Progenitor cell of endocrine pancreas (in vitro differentiated cells): ENCODE measurements at regions not wholly inside any gene's neighbourhood (a gene's known extent, or its start where the extent isn't known, plus 50 kb on each side); places are given as distances from the start of the nearest gene placed in this dataset.

Source experiments
- DNase-seq: peaks from one replicate; pipeline ENCODE4 v3.0.0; 2021; ENCODE audit warnings: low spot score; ENCODE audit not compliant: unreplicated experiment
- H3K27ac Mint-ChIP-seq: 2 replicates; pipeline ENCODE4 v1.8.0; 2021; ENCODE audit warnings: mild to moderate bottlenecking, moderate library complexity, mixed read lengths
- H3K27me3 Mint-ChIP-seq: 2 replicates; pipeline ENCODE4 v1.8.0; 2021; ENCODE audit warnings: mixed read lengths
- H3K36me3 Mint-ChIP-seq: 2 replicates; pipeline ENCODE4 v1.8.0; 2022; ENCODE audit warnings: mixed read lengths; ENCODE audit not compliant: insufficient read depth
- H3K4me1 Mint-ChIP-seq: 2 replicates; pipeline ENCODE4 v1.8.0; 2021; ENCODE audit warnings: low read depth, mixed read lengths
- H3K4me3 Mint-ChIP-seq: 2 replicates; pipeline ENCODE4 v1.8.0; 2021; ENCODE audit warnings: low read depth, mild to moderate bottlenecking, moderate library complexity, mixed read lengths
- H3K9me3 Mint-ChIP-seq: 2 replicates; pipeline ENCODE4 v1.8.0; 2021; ENCODE audit warnings: low read depth, mixed read lengths
- TF ChIP-seq, protein P1 (sequence below): fragments of 200-600 bp; sonication (generic); IDR thresholded peaks from one replicate; pipeline ENCODE4 v1.5.0; 2021; ENCODE audit warnings: antibody characterized with exemption, mild to moderate bottlenecking; ENCODE audit not compliant: unreplicated experiment

DNA sequence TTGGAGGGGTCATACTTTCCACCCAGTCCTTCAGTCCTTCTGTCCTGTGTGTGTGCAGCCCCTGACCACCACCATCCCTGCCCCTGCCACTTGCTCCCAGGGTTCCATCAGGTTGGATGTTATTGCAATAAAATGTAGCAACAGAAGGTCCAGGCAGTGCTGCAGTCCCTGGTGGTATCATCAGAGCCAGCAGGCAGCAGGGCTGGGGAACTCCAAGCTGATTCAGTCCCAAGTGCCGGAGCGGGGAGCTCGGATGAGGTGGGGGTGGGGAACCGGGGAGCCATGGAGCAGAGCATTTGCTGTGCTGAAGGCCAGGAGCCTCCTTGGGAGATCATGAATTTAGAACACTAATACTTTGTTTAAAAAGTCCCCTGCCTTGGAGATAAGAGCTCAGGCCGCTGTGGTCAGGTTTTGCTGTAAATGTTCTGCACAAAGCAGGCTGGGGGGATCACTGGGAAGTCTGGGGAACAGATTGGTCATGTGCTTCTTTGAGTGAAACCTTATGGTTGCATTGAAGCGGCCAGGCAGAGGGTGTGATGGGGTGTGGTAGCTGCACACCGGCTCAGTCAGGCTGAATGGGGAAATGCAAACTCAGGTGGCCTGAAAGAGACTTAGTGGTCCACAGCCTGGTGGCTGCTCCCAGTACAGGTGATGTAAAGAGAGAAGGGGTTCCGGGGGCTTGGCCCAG, 225.9 kb downstream of the SEC14L1 start:
- peaks cover 53% of the 10 kb centered on the region for H3K4me1 Mint-ChIP-seq
- no peaks in the 10 kb centered on the region for H3K27me3 Mint-ChIP-seq
- peak overlapping the region; percentile 65 for H3K27ac Mint-ChIP-seq
- H3K36me3 Mint-ChIP-seq = no peaks in the 10 kb centered on the region
- peak overlapping the region; percentile 11 for H3K4me3 Mint-ChIP-seq
- no peak for DNase-seq
- TF ChIP-seq, protein P1, sequence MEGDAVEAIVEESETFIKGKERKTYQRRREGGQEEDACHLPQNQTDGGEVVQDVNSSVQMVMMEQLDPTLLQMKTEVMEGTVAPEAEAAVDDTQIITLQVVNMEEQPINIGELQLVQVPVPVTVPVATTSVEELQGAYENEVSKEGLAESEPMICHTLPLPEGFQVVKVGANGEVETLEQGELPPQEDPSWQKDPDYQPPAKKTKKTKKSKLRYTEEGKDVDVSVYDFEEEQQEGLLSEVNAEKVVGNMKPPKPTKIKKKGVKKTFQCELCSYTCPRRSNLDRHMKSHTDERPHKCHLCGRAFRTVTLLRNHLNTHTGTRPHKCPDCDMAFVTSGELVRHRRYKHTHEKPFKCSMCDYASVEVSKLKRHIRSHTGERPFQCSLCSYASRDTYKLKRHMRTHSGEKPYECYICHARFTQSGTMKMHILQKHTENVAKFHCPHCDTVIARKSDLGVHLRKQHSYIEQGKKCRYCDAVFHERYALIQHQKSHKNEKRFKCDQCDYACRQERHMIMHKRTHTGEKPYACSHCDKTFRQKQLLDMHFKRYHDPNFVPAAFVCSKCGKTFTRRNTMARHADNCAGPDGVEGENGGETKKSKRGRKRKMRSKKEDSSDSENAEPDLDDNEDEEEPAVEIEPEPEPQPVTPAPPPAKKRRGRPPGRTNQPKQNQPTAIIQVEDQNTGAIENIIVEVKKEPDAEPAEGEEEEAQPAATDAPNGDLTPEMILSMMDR = no peak
- no peaks in the 10 kb centered on the region for H3K9me3 Mint-ChIP-seq

- Mint-ChIP-seq H3K27me3 (no peaks in the 10 kb centered on the region), H3K4me1 (peaks cover 48% of the 10 kb centered on the region), H3K4me3 (no peak overlapping the region), H3K27ac (no peak overlapping the region), H3K36me3 (no peaks in the 10 kb centered on the region), H3K9me3 (no peaks in the 10 kb centered on the region)
- TF ChIP-seq, protein P1 = no peak
- no peak for DNase-seq
Measured at GRCh38 chr17:77369544-77369971, 228.8 kb downstream of the SEC14L1 start.

DNA sequence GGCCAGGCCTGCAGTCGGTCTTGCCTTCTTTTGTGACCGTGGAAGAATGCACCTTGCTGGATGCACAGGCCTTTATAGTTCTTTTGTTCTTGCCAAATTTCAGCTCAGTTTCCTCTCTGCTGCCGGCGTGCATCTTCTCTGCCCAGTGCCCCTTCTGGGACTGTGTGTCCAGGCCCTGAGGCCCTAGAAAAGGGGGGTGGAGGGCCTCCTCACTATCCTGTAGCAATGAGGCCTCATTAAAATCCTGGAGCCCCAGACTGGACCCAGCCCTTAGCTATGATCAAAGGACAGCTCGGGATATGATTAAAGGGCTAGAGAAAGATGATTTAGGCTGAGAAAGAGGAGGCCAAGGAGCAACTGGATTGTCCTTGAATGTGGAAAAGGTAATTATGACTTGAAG, 229.8 kb downstream of the SEC14L1 start:
- Mint-ChIP-seq H3K4me3 (no peak overlapping the region), H3K36me3 (no peaks in the 10 kb centered on the region), H3K4me1 (peaks cover 48% of the 10 kb centered on the region), H3K27me3 (no peaks in the 10 kb centered on the region), H3K27ac (no peak overlapping the region), H3K9me3 (no peaks in the 10 kb centered on the region)
- DNase-seq = no peak
- TF ChIP-seq, protein P1 = no peak

GRCh38 chr17:77371117-77371887, 230.5 kb downstream of the SEC14L1 start:
- Mint-ChIP-seq H3K36me3 (no peaks in the 10 kb centered on the region), H3K27me3 (no peaks in the 10 kb centered on the region), H3K4me3 (peak overlapping the region; percentile 40), H3K4me1 (peaks cover 48% of the 10 kb centered on the region), H3K9me3 (no peaks in the 10 kb centered on the region), H3K27ac (peak overlapping the region; percentile 43)
- TF ChIP-seq, protein P1 = no peak
- DNase-seq = no peak

- TF ChIP-seq, protein P1 = no peak
- H3K27me3 Mint-ChIP-seq = no peaks in the 10 kb centered on the region
- H3K9me3 Mint-ChIP-seq = no peaks in the 10 kb centered on the region
- no peak for DNase-seq
- H3K27ac Mint-ChIP-seq = peak overlapping the region; percentile 91
- no peaks in the 10 kb centered on the region for H3K36me3 Mint-ChIP-seq
- H3K4me3 Mint-ChIP-seq = peak overlapping the region; percentile 68
- H3K4me1 Mint-ChIP-seq = peaks cover 48% of the 10 kb centered on the region
Measured at GRCh38 chr17:77371888-77372443, 231.2 kb downstream of the SEC14L1 start.
